ENCODE measurements at regions not wholly inside any gene's neighbourhood (a gene's known extent, or its start where the extent isn't known, plus 50 kb on each side); places are given as distances from the start of the nearest gene placed in this dataset.

DNA sequence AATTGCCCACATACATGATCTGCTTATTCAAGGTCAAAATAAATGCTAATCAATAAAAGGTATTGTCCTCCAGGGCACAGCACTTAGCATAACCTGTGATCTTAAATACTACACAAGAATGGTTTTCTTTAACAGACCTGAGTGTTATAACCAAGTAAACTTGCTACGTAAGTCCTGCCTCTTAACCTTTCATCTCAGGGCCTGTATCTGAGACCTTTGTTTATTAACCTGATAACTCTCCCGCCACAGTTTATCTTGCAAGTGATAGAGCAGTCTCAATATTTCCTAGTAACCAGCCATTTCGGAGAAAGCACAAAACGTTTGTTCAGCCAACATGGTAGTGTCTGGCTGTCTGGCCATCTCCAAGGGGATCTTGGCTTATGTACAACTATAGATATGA is 88.4 kb downstream of the DUSP6 start:
- no peak overlapping the region for H3K4me2 ChIP-seq (ENCODE audit: low read length)
- H2AFZ ChIP-seq (ENCODE audit: low read length) = no peak overlapping the region
- peaks cover 30% of the 10 kb centered on the region for H3K4me1 ChIP-seq (ENCODE audit: insufficient read depth, low read length)
- H3K36me3 ChIP-seq (ENCODE audit: low read depth, low read length) = no peaks in the 10 kb centered on the region
- H3K79me2 ChIP-seq (ENCODE audit: low read length) = no peaks in the 10 kb centered on the region
- ATAC-seq = no peak
- no peaks in the 10 kb centered on the region for H3F3A ChIP-seq (ENCODE audit: low read length, unreplicated experiment)
- DNase-seq = no peak
- H4K20me1 ChIP-seq (ENCODE audit: low read length) = no peaks in the 10 kb centered on the region
- BruUV-seq (replicated peaks) = no TSS peak
- no peak overlapping the region for H3K9ac ChIP-seq (ENCODE audit: low read length)
- no peaks in the 10 kb centered on the region for H3K27me3 ChIP-seq (ENCODE audit: low read length)
- ChIA-PET CTCF (no interaction called here), POLR2A (ENCODE audit: unreplicated experiment) (no interaction called here)
- intact Hi-C loops (cut with micrococcal nuclease) = loop anchor here (10.0 kb wide), 1 partner anchor 201 kb away; no protein-coding TSS in a partner anchor
- no peaks in the 10 kb centered on the region for H3K9me3 ChIP-seq (ENCODE audit: low read length)
- no peak overlapping the region for H3K4me3 ChIP-seq (ENCODE audit: low read length)
- H3K27ac ChIP-seq (ENCODE audit: low read length) = no peak overlapping the region
- TF ChIP-seq, protein P1, sequence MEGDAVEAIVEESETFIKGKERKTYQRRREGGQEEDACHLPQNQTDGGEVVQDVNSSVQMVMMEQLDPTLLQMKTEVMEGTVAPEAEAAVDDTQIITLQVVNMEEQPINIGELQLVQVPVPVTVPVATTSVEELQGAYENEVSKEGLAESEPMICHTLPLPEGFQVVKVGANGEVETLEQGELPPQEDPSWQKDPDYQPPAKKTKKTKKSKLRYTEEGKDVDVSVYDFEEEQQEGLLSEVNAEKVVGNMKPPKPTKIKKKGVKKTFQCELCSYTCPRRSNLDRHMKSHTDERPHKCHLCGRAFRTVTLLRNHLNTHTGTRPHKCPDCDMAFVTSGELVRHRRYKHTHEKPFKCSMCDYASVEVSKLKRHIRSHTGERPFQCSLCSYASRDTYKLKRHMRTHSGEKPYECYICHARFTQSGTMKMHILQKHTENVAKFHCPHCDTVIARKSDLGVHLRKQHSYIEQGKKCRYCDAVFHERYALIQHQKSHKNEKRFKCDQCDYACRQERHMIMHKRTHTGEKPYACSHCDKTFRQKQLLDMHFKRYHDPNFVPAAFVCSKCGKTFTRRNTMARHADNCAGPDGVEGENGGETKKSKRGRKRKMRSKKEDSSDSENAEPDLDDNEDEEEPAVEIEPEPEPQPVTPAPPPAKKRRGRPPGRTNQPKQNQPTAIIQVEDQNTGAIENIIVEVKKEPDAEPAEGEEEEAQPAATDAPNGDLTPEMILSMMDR (conservative IDR thresholded peaks at IDR 0.05; ENCODE audit: low read depth, low read length) = no peak
- no peak for TF ChIP-seq EZH2phosphoT487 (IDR thresholded peaks at IDR 0.05; ENCODE audit: borderline replicate concordance, low read length)
- no peak for TF ChIP-seq EZH2 (IDR thresholded peaks at IDR 0.05; ENCODE audit: low read length, unreplicated experiment)
- H3K9me2 ChIP-seq (replicated peaks; ENCODE audit: low read length) = no peaks in the 10 kb centered on the region

DNA sequence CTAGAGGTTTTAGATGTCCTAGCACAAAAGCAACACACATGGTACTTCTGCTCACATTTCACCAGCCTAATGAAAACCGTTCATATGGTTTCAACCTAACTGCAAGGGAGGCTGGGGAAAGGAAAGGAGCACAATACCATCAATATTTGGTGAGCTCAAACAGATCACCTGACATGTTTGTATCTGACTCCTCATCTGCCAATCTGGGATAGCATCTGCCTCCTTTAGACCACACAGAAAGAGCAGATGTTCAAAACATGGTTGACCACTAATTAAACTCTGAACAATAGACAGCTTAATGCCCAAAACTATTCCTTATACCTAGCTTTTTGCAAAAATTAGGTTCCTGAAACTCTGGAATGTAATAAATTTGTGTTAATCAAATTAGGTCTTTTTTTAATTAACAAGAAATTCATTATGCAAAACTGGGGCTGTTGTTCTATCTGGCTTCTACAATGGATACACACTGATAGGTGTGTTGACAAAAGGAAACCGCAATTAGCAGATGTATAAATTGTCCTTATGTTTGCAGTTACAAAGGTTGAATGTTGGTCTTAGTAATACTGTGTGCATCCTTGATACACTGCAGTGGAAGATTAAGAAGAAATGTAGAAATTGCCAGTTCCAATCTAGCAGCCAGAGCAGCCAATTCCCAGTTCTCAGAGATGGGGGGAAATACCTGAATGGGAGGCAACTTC is 89.3 kb downstream of the DUSP6 start:
- Histone ChIP-seq H3K9ac (ENCODE audit: low read length) (no peak overlapping the region), H3K36me3 (ENCODE audit: low read depth, low read length) (no peaks in the 10 kb centered on the region), H3K4me1 (ENCODE audit: insufficient read depth, low read length) (peaks cover 30% of the 10 kb centered on the region), H3K4me2 (ENCODE audit: low read length) (no peak overlapping the region), H3F3A (ENCODE audit: low read length, unreplicated experiment) (no peaks in the 10 kb centered on the region), H2AFZ (ENCODE audit: low read length) (no peak overlapping the region), H3K9me2 (replicated peaks; ENCODE audit: low read length) (no peaks in the 10 kb centered on the region), H3K9me3 (ENCODE audit: low read length) (no peaks in the 10 kb centered on the region), H3K27me3 (ENCODE audit: low read length) (no peaks in the 10 kb centered on the region), H4K20me1 (ENCODE audit: low read length) (no peaks in the 10 kb centered on the region), H3K27ac (ENCODE audit: low read length) (no peak overlapping the region), H3K4me3 (ENCODE audit: low read length) (no peak overlapping the region), H3K79me2 (ENCODE audit: low read length) (no peaks in the 10 kb centered on the region)
- ChIA-PET POLR2A (ENCODE audit: unreplicated experiment) (no interaction called here), CTCF (no interaction called here)
- TF ChIP-seq EZH2phosphoT487 (IDR thresholded peaks at IDR 0.05; ENCODE audit: borderline replicate concordance, low read length) = no peak
- DNase-seq = no peak
- intact Hi-C loops (cut with micrococcal nuclease) = loop anchor here (10.0 kb wide), 1 partner anchor 202 kb away; no protein-coding TSS in a partner anchor
- BruUV-seq (replicated peaks) = no TSS peak
- no peak for ATAC-seq

DNA sequence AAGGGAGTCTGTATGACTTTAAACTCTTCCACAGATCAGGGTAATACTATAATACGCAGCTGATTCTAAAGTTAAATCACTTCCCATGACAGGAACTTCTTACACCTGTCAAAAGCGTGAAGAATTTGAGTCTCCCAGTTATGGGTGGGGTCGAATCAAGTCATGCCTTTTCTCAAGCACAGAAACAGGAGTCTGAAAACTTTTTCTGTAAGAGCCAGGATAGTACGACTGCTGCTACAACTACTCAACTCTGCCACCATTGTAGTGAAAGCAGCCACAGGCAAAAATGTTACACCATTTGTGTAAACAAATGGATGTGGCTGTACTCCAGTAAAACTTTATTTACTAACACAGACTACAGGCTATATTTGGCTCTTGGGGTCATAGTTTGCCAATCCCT is 90.3 kb downstream of the DUSP6 start:
- Histone ChIP-seq H3K9me2 (replicated peaks; ENCODE audit: low read length) (no peaks in the 10 kb centered on the region), H3K4me1 (ENCODE audit: insufficient read depth, low read length) (peaks cover 20% of the 10 kb centered on the region), H3F3A (ENCODE audit: low read length, unreplicated experiment) (no peaks in the 10 kb centered on the region), H4K20me1 (ENCODE audit: low read length) (no peaks in the 10 kb centered on the region), H3K4me2 (ENCODE audit: low read length) (no peak overlapping the region), H3K9ac (ENCODE audit: low read length) (no peak overlapping the region), H2AFZ (ENCODE audit: low read length) (no peak overlapping the region), H3K4me3 (ENCODE audit: low read length) (no peak overlapping the region), H3K79me2 (ENCODE audit: low read length) (no peaks in the 10 kb centered on the region), H3K36me3 (ENCODE audit: low read depth, low read length) (no peaks in the 10 kb centered on the region), H3K27me3 (ENCODE audit: low read length) (no peaks in the 10 kb centered on the region), H3K27ac (ENCODE audit: low read length) (no peak overlapping the region), H3K9me3 (ENCODE audit: low read length) (no peaks in the 10 kb centered on the region)
- BruUV-seq (replicated peaks) = no TSS peak
- intact Hi-C loops (cut with micrococcal nuclease) = loop anchor here (10.0 kb wide), 1 partner anchor 203 kb away; no protein-coding TSS in a partner anchor
- DNase-seq (peak; percentile 25), ATAC-seq (no peak; the same call in 1 of the 2 replicates)
- POLR2A ChIA-PET (ENCODE audit: unreplicated experiment) = no interaction called here
- CTCF ChIA-PET = no interaction called here
- TF ChIP-seq, protein P1 (conservative IDR thresholded peaks at IDR 0.05; ENCODE audit: low read depth, low read length) = no peak
- TF ChIP-seq EZH2 (IDR thresholded peaks at IDR 0.05; ENCODE audit: low read length, unreplicated experiment) = no peak
- TF ChIP-seq EZH2phosphoT487 (IDR thresholded peaks at IDR 0.05; ENCODE audit: borderline replicate concordance, low read length) = no peak
